GM12874 (cell line): ENCODE measurements at regions not wholly inside any gene's neighbourhood (a gene's known extent, or its start where the extent isn't known, plus 50 kb on each side); places are given as distances from the start of the nearest gene placed in this dataset.

Experiments used
- TF ChIP-seq, protein P1 (sequence below): IDR thresholded peaks from 2 replicates; pipeline ENCODE4 v1.5.1; 2011; ENCODE audit warnings: low read depth, mild to moderate bottlenecking, control low read depth, low read length, moderate library complexity; ENCODE audit not compliant: insufficient read depth

DNA sequence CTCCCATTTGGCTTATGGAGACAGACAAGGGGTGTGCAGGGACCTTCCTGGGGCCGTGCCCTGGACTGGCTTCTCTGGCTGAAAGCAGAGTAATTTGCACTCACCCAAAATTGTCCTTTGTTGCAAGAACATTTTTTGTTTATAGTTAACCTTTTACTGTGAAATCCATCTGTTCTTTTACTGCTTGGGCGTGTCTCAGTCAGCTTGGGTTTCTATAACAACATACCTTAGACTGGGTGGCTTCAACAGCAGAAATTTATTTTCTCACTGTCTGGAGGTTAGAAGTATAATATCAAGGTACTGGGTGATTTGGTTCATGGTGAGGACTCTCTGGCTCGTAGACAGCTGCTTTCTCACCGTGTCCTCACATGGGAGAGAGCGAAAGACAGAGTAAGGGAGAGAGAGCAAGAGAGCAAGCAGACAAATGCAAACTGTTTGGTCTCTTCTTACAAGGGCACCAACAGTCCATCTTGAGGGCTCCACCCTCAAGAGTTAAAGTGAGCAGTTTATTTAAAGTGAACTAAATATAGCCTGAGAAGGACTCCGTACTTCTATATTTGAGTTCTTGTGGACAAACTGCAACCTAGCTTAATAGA lies 131.0 kb upstream of the NPY start:
- TF ChIP-seq, protein P1, sequence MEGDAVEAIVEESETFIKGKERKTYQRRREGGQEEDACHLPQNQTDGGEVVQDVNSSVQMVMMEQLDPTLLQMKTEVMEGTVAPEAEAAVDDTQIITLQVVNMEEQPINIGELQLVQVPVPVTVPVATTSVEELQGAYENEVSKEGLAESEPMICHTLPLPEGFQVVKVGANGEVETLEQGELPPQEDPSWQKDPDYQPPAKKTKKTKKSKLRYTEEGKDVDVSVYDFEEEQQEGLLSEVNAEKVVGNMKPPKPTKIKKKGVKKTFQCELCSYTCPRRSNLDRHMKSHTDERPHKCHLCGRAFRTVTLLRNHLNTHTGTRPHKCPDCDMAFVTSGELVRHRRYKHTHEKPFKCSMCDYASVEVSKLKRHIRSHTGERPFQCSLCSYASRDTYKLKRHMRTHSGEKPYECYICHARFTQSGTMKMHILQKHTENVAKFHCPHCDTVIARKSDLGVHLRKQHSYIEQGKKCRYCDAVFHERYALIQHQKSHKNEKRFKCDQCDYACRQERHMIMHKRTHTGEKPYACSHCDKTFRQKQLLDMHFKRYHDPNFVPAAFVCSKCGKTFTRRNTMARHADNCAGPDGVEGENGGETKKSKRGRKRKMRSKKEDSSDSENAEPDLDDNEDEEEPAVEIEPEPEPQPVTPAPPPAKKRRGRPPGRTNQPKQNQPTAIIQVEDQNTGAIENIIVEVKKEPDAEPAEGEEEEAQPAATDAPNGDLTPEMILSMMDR = no peak

GRCh38 chr7:24157666-24158065 lies 126.3 kb upstream of the NPY start:
- TF ChIP-seq, protein P1 = no peak

DNA sequence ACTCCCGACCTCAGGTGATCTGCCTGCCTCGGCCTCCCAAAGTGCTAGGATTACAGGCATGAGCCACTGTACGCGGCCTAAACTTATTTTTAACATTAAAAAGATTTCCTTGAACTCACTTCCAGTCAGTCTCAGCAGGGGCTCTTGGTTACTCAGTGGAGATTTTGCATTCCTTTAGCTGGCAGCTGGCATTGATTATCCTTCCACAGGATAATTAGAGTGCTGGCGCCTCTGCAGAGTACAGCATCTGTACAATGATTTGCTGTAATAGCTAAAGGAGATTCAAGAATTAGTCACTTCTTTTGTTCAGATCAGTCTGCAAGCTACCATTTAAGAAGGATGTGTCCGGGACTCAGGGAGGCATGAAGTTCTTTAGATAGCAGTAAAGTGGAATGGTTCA lies 125.0 kb upstream of the NPY start:
- TF ChIP-seq, protein P1 = no peak

DNA sequence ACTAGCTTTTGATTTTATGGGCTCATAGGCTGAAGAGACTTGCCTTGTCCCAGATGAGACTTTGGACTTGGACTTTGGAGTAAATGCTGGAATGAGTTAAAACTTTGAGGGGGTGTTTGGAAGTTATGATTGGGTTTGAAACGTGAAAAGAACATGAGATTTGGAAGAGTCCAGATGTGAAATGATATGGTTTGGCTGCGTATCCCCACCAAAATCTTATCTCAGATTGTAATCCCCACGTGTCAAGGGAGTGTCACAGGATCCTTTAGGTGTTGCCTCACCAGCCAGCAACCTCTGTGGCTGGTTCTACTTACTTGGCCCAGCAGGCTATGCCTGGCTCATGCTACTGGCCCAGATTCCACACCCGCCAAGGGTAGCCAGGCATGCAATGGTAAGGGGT lies 119.6 kb upstream of the NPY start:
- TF ChIP-seq, protein P1 = no peak

- TF ChIP-seq, protein P1 = no peak
These were observed 114.8 kb upstream of the NPY start for GRCh38 chr7:24169077-24169624.

GRCh38 chr7:24172856-24173255 lies 111.1 kb upstream of the NPY start:
- TF ChIP-seq, protein P1 = no peak

- TF ChIP-seq, protein P1 = no peak
These were observed 108.4 kb upstream of the NPY start for GRCh38 chr7:24175603-24176002.
